HG03039 (cell line): ENCODE measurements at regions not wholly inside any gene's neighbourhood (a gene's known extent, or its start where the extent isn't known, plus 50 kb on each side); places are given as distances from the start of the nearest gene placed in this dataset.
"Not testable (repeated sequence)": the region's sequence is repeated elsewhere in the genome, so short reads cannot be mapped to it uniquely, and the experiment has no call there.

ENCODE experiments used
- ATAC-seq: cut with Tn5 transposase; IDR thresholded peaks from one replicate; pipeline ENCODE4 v1.9.1; 2021; ENCODE audit warnings: mild to moderate bottlenecking, moderate library complexity; ENCODE audit not compliant: unreplicated experiment

DNA sequence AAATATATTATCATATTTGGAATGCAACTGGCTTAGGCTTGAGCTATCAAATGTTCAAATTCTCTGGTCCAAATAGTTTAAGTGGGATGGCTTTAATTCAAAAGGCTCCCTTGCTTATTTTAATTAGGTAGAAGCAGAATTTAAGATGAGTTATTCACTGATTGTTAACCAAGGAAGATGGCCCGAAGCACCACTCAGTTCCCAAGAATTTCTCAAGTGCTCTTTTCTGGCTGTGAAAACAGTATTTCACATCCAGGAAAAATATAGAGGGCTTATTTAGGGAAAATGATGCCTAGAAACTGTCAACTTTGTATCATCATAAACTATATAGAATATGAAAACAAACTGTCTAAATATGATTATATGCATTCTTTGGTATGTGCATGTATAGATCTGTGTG is 246.5 kb upstream of the SFRP2 start:
- ATAC-seq, result no peak

GRCh38 chr4:154033921-154034320 is 245.0 kb upstream of the SFRP2 start:
- ATAC-seq, result no peak

GRCh38 chr4:154032914-154033313 is 244.0 kb upstream of the SFRP2 start:
- ATAC-seq, result no peak

DNA sequence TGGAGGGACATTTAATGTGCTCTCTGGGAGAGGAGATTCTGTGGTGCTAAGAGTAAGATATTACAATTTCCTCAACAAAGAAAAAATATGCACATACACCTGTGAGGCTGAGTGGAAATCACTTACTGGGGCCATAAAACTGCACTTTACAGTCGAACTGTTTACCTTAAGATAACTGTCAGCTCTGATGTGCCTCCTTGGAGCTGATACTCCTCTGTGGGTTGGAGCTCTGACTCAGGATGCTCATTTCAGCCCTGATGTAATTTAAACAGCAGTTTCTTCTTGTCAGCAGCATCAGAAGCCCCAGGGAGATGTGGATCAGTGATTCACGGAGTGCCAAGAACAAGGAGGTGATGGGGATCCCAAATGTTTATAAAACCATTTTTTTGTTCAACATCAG is 241.9 kb upstream of the SFRP2 start:
- ATAC-seq, result no peak

DNA sequence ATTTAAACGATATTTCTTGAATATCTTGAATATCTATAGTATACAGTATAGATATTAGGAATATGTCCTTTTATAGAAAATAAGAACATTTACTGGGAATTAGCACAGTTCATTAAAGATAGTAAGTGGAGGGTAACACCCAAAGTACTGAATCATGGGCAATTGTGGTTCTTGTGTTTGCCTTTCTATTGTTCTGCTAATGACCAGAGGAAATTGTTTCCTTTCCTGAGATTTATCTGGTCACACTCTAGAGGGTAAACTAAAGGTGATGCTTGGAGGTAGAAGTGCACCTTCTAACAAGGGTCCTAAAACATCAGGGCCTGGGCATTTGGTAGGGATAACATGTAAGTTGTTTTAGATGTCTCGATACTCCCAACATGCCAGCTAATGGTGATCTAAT is 241.3 kb upstream of the SFRP2 start:
- ATAC-seq, result no peak

DNA sequence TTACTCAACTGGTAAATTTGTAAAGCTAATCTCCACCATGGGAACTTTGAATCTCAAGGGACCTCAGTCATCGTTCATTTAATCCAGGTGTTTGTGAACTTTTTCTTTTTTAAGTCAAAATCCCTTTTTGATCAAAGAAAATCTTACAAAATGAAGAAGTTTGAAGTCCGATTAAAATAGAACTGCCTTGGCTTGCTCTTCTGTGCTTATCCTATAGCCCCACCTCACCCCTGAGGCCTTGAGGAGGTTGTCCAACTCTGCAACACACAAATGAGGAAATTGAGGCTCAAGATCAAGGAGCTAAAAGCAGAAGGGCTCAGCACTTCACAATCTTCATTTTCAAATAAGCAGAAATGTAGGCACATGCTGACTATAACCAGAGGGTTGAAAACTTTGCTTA is 240.3 kb upstream of the SFRP2 start:
- no peak for ATAC-seq

- ATAC-seq, result no peak
These were observed 236.2 kb upstream of the SFRP2 start for GRCh38 chr4:154025110-154025509.

GRCh38 chr4:154024097-154024694 is 235.3 kb upstream of the SFRP2 start:
- no peak for ATAC-seq

DNA sequence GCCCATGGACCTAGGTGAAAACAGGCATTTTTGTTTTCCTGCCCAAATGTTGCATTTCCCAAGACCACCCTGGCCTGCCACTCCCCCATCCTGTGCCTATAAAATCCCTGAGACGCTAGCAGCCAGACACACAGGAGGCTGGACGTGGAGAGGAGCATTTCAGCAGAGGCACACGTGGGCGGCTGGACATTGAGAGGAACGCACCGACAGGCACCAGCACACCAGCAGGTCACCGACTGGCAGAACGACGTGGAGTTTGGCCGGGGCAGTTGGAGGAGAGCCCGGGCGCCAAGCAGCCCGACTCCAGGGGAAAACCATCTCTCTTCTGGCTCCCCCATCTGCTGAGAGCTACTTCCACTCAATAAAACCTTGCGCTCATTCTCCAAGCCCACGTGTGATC is 234.8 kb upstream of the SFRP2 start:
- not testable (repeated sequence) for ATAC-seq

DNA sequence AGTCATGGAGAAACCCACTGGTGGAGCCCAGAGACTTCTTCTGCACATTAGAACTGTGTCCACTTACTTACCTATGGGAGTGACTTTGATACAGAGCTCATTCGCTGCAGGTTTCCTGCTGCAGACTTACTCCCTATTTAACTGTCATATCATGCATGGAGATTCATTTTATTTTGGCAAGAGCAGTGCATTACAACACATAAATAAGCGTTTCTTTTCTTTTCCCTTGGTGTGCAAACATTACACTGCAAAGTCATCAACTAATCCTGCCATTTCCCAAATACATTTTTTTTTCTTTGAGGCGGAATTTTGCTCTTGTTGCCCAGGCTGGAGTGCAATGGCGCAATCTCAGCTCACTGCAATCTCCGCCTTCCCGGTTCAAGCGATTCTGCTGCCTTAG is 230.9 kb upstream of the SFRP2 start:
- ATAC-seq, result no peak

GRCh38 chr4:154018659-154019058 is 229.8 kb upstream of the SFRP2 start:
- ATAC-seq, result no peak

DNA sequence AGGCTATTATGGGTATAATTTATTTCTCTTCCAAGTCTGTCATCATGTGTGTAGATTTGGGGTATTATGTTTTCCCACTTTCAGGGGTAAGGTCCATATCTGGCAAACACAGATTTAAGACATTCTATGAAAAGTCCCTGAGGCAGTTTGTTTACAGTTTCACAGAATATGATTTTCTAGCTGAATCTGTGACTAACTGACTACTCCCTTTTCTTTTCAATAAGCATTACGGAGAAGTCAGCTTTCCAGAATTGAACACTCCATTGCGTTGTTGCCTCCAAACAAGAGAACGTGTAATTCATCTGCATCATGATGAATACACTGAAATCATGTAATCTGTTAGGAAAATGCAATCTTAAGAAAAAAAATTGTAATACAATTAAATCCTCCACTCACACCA is 226.7 kb upstream of the SFRP2 start:
- ATAC-seq, result no peak

DNA sequence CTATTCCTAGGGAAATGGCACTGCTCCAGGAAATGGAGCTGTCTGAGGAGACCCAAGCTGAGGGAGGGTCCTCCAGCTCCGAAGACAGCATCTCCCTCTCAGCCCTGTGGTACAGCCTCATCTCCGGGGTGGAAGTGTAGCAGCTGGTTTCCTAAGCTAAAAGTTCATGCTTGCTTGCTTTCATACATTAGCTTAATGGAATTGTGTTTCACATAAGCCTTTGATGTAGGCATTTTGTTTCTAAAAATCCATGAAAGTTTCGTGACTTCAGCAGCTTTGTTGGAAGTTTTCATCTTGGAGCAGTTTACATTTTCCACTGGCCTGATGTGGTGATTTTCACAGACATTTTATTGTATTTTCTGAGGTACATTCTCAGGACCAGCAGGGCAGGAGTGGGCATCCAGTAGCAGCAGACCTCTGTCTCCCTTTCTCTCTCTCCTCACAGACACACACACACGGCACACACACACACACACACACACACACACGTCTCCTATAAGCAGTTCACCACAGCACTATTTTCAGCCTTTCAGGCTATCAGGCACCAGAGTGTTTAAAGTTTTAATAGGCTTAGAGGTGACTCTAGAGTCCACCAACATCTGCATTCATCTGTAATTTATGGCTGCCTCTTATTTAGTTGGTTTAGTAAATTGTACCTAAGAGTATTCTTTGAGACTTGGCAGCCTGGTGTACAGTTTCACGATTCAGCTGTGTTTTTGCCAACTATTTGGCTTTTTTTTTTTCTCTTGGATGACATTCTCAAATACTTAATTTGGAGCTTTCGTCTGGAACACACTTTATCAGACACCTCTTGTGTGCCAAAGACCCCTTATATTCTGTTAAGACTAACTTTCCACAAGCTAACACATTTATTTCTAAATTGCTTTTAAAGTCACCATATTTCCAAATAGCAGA is 225.8 kb upstream of the SFRP2 start:
- ATAC-seq, result no peak

DNA sequence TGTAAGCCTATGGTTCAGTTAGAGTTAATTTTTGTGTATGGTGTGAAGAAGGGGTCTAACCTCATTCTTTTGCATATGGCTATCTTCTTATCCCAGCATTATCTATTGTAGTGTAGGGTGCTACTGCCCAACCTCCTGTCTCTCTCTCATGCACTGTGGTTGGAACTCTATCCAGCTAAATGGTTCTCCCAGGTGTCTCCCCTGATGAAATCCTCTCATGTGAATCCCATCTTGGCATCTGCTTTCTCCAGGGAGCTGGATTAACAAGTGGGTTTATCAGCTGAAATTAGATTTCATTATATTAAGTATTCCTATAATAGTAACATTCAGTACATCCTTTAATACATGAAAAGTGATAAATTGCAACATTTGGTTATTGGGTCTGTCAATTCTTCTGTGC is 224.7 kb upstream of the SFRP2 start:
- no peak for ATAC-seq

- no peak for ATAC-seq
These were observed 221.5 kb upstream of the SFRP2 start for GRCh38 chr4:154010371-154010770.

DNA sequence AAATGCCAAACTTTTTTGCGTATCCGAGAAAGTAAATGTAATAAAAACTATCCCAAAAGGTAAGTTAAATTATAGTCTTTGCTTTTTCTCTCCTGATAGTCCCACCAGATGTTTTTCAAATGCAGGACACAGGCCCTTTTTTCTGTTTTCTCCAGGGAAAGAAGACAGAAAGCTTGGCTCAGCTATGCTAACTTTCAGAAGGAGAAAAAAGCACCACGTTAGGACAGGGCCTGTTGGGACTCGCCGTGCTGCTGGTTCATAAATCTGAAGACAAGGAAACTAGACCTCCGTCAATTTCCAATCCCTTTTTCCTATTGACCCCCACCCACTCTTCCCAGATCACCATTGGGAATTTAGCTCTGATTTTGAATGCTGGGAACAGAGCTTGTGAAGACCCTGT is 220.9 kb upstream of the SFRP2 start:
- ATAC-seq, result no peak

DNA sequence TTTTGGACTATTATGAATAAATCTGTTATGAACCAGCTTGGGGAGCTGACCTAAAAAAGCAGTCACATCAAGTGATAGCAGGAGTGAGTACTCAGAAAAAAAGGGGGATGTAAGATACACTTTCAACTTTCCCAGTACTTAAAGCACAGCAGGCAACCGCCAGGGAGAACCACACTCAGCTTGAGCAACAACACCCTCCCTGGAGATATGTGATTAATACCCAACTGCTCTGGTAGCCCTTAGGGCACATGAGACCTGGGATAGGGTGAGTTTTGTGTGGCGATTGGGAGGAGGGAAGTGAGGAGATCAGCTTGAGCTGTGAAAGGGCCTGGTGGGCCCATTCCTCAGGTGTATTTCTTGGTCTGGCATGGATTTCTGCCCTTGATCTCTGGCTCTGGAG is 220.3 kb upstream of the SFRP2 start:
- no peak for ATAC-seq

- ATAC-seq, result no peak
These were observed 216.3 kb upstream of the SFRP2 start for GRCh38 chr4:154005171-154005520.

- no peak for ATAC-seq
These were observed 215.8 kb upstream of the SFRP2 start for GRCh38 chr4:154004507-154005170.

- no peak for ATAC-seq
These were observed 215.1 kb upstream of the SFRP2 start for GRCh38 chr4:154004016-154004415.

- ATAC-seq, result no peak
These were observed 214.5 kb upstream of the SFRP2 start for GRCh38 chr4:154003378-154003777.

DNA sequence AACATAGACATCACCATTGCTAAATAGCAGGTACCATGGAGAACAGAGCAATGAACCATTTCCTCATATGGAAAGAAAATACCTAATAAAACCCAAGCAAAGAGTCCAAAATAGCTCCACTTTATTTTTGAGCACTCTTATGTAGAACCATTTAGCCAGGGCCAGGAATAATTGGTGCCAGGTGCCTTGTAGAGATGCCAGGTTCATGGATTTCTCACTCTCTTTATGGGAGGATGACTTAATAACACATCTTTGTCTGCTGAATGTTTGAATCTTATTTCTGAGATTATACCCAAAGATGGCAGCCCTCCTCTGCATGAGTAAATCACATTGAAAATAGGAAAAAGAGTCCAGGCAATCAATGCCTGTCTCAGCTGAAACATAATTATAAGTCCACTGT is 212.3 kb upstream of the SFRP2 start:
- no peak for ATAC-seq
